RKO (cell line): ENCODE measurements at regions not wholly inside any gene's neighbourhood (a gene's known extent, or its start where the extent isn't known, plus 50 kb on each side); places are given as distances from the start of the nearest gene placed in this dataset.
A peak's percentile ranks its signal among the peaks of the same experiment; 100 is the strongest.
"Not testable (repeated sequence)": the region's sequence is repeated elsewhere in the genome, so short reads cannot be mapped to it uniquely, and the experiment has no call there.

Experiments used
- DNase-seq: peaks from one replicate; pipeline ENCODE4 v3.0.0-alpha.2; 2016; ENCODE audit warnings: low spot score

GRCh38 chr2:195160963-195161362 lies 496.1 kb upstream of the SLC39A10 start:
- no peak for DNase-seq

GRCh38 chr2:195151711-195152110 lies 505.3 kb upstream of the SLC39A10 start:
- DNase-seq, result no peak

GRCh38 chr2:195150819-195151218 lies 506.2 kb upstream of the SLC39A10 start:
- DNase-seq, result no peak

GRCh38 chr2:195148004-195148403 lies 509.0 kb upstream of the SLC39A10 start:
- no peak for DNase-seq

- no peak for DNase-seq
Observed at GRCh38 chr2:195146761-195147541, 510.1 kb upstream of the SLC39A10 start.

GRCh38 chr2:195138435-195138834 lies 518.6 kb upstream of the SLC39A10 start:
- DNase-seq, result no peak

GRCh38 chr2:195125889-195126288 lies 531.1 kb upstream of the SLC39A10 start:
- DNase-seq, result not testable (repeated sequence)

GRCh38 chr2:195124391-195125079 lies 532.5 kb upstream of the SLC39A10 start:
- DNase-seq, result no peak

- no peak for DNase-seq
Observed at GRCh38 chr2:195122653-195123052, 534.4 kb upstream of the SLC39A10 start.

GRCh38 chr2:195121341-195121740 lies 535.7 kb upstream of the SLC39A10 start:
- DNase-seq, result no peak

- no peak for DNase-seq
Observed at GRCh38 chr2:195119231-195119630, 537.8 kb upstream of the SLC39A10 start.

- DNase-seq, result no peak
Observed at GRCh38 chr2:195118276-195118675, 538.8 kb upstream of the SLC39A10 start.

GRCh38 chr2:195117011-195117410 lies 540.0 kb upstream of the SLC39A10 start:
- DNase-seq, result no peak

GRCh38 chr2:195115738-195116137 lies 541.3 kb upstream of the SLC39A10 start:
- DNase-seq, result no peak

- DNase-seq, result no peak
Observed at GRCh38 chr2:195108182-195108581, 548.8 kb upstream of the SLC39A10 start.

- no peak for DNase-seq
Observed at GRCh38 chr2:195106681-195107380, 550.2 kb upstream of the SLC39A10 start.

- DNase-seq, result no peak
Observed at GRCh38 chr2:195105581-195105980, 551.4 kb upstream of the SLC39A10 start.

- DNase-seq, result peak; percentile 31
Observed at GRCh38 chr2:195094330-195094729, 562.7 kb upstream of the SLC39A10 start.

- DNase-seq, result no peak
Observed at GRCh38 chr2:195092341-195092740, 564.7 kb upstream of the SLC39A10 start.

- not testable (repeated sequence) for DNase-seq
Observed at GRCh38 chr2:195072806-195073205, 584.2 kb upstream of the SLC39A10 start.

GRCh38 chr2:195057001-195057400 lies 600.0 kb upstream of the SLC39A10 start:
- no peak for DNase-seq

- no peak for DNase-seq
Observed at GRCh38 chr2:195055996-195056395, 601.0 kb upstream of the SLC39A10 start.

- no peak for DNase-seq
Observed at GRCh38 chr2:195051401-195051800, 605.6 kb upstream of the SLC39A10 start.
